ENCODE measurements at regions not wholly inside any gene's neighbourhood (a gene's known extent, or its start where the extent isn't known, plus 50 kb on each side); places are given as distances from the start of the nearest gene placed in this dataset.

- H3K4me1 ChIP-seq, result no peaks in the 10 kb centered on the region
- no peaks in the 10 kb centered on the region for H3K27me3 ChIP-seq
- no peak for DNase-seq
- no peaks in the 10 kb centered on the region for H3K36me3 ChIP-seq
- no peak overlapping the region for H3K4me3 ChIP-seq (ENCODE audit: low read depth, low read length)
- no peaks in the 10 kb centered on the region for H3K9me3 ChIP-seq
- no peak for TF ChIP-seq CTCF (IDR thresholded peaks at IDR 0.05; ENCODE audit: low read depth, low read length)
These were observed 74.5 kb upstream of the BOD1L1 start for GRCh38 chr4:13701937-13702446.

GRCh38 chr4:13703096-13703495 is 75.6 kb upstream of the BOD1L1 start:
- H3K4me1 ChIP-seq, result no peaks in the 10 kb centered on the region
- TF ChIP-seq CTCF (IDR thresholded peaks at IDR 0.05; ENCODE audit: low read depth, low read length), result no peak
- H3K27me3 ChIP-seq, result no peaks in the 10 kb centered on the region
- H3K9me3 ChIP-seq, result no peaks in the 10 kb centered on the region
- H3K4me3 ChIP-seq (ENCODE audit: low read depth, low read length), result no peak overlapping the region
- DNase-seq, result no peak
- H3K36me3 ChIP-seq, result no peaks in the 10 kb centered on the region

- no peaks in the 10 kb centered on the region for H3K36me3 ChIP-seq
- H3K27me3 ChIP-seq, result no peaks in the 10 kb centered on the region
- H3K4me1 ChIP-seq, result no peaks in the 10 kb centered on the region
- no peak overlapping the region for H3K4me3 ChIP-seq (ENCODE audit: low read depth, low read length)
- no peaks in the 10 kb centered on the region for H3K9me3 ChIP-seq
- no peak for TF ChIP-seq CTCF (IDR thresholded peaks at IDR 0.05; ENCODE audit: low read depth, low read length)
- no peak for DNase-seq
These were observed 76.5 kb upstream of the BOD1L1 start for GRCh38 chr4:13704035-13704434.

GRCh38 chr4:13704761-13705160 is 77.2 kb upstream of the BOD1L1 start:
- Histone ChIP-seq H3K4me3 (ENCODE audit: low read depth, low read length) (no peak overlapping the region), H3K4me1 (no peaks in the 10 kb centered on the region), H3K36me3 (no peaks in the 10 kb centered on the region), H3K9me3 (no peaks in the 10 kb centered on the region), H3K27me3 (no peaks in the 10 kb centered on the region)
- no peak for TF ChIP-seq CTCF (IDR thresholded peaks at IDR 0.05; ENCODE audit: low read depth, low read length)
- DNase-seq, result no peak

- Histone ChIP-seq H3K36me3 (no peaks in the 10 kb centered on the region), H3K27me3 (no peaks in the 10 kb centered on the region), H3K4me3 (ENCODE audit: low read depth, low read length) (no peak overlapping the region), H3K4me1 (no peaks in the 10 kb centered on the region), H3K9me3 (no peaks in the 10 kb centered on the region)
- no peak for TF ChIP-seq CTCF (IDR thresholded peaks at IDR 0.05; ENCODE audit: low read depth, low read length)
- no peak for DNase-seq
These were observed 78.1 kb upstream of the BOD1L1 start for GRCh38 chr4:13705521-13706041.

- Histone ChIP-seq H3K27me3 (no peaks in the 10 kb centered on the region), H3K4me1 (no peaks in the 10 kb centered on the region)
These were observed 78.6 kb upstream of the BOD1L1 start for GRCh38 chr4:13706120-13706519.

More at GRCh38 chr4:13706120-13706519, 78.6 kb upstream of the BOD1L1 start:
- TF ChIP-seq CTCF (IDR thresholded peaks at IDR 0.05; ENCODE audit: low read depth, low read length), result no peak
- H3K4me3 ChIP-seq (ENCODE audit: low read depth, low read length), result no peak overlapping the region
- no peak for DNase-seq
- H3K36me3 ChIP-seq, result no peaks in the 10 kb centered on the region
- H3K9me3 ChIP-seq, result no peaks in the 10 kb centered on the region

All from BE2C (cell line).